ENCODE measurements at regions not wholly inside any gene's neighbourhood (a gene's known extent, or its start where the extent isn't known, plus 50 kb on each side); places are given as distances from the start of the nearest gene placed in this dataset.

DNA sequence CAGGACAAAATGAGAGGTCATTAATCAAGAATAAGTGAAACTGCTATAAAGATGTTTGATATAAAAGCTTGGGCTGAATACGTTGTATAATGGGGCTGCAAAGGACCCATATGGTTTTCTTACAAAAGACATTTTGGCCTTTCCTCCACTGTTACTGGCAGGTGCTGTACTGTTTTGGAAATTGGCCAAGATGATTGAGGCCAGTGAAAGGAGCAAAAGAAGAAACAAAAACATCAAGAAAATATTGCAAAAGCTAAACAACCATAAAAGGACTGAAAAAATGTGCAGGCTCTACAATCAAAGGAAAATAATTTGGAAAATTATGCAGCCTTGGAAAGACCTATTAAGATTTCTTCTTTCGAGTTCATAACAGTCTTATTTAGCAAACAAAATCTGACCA, 222.2 kb upstream of the PPP1R2C start:
- no peak for DNase-seq (ENCODE audit: low read depth, low spot score)
- H3K4me1 ChIP-seq (ENCODE audit: insufficient read depth, insufficient read length) = no peaks in the 10 kb centered on the region
- no peak overlapping the region for H3K4me3 ChIP-seq (ENCODE audit: insufficient read length, low read depth)

DNA sequence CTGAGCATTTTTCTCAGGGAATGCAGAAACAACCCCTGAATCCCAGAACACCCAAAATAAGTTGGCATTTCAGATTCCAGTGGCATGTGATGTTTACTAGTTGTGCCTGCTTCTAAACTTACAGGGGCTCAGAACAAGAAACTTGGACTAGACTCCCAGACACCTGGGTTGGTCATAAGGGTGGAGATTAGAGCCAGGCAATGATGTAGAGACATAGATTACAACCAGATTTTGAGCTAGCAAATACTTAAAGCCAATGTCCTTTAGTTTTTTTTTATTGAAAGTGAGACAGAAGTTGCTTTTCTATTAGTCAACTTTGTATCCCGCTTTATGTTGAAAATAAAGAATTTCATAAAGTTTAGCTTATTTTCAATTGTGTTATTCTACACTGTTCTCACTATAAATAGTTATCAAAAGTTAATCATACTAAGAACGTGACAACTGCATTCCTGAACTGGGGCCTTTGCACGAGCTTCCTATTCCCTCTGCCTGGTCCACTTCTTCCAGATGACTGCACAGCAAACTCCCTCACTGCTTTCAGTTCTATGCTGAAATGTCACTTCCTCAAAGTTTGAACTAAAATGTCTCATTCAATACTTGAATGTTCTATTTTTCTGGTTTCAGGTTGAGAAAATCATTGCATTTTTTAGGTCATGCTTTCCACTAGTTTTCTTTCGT, 224.7 kb upstream of the PPP1R2C start:
- no peaks in the 10 kb centered on the region for H3K27me3 ChIP-seq (ENCODE audit: insufficient read depth, insufficient read length)
- peaks cover 7% of the 10 kb centered on the region; the same call in 1 of the 2 replicates for H3K9me3 ChIP-seq (ENCODE audit: insufficient read depth, low read length)
- no peak for DNase-seq (ENCODE audit: low read depth, low spot score)

More for the DNA sequence above, 222.2 kb upstream of the PPP1R2C start:
- TF ChIP-seq ZNF274 (IDR thresholded peaks at IDR 0.05; ENCODE audit: low read depth, low read length) (no peak), YY1 (IDR thresholded peaks at IDR 0.05; ENCODE audit: insufficient read depth, insufficient read length) (no peak)
- Histone ChIP-seq H3K9ac (ENCODE audit: insufficient read length, low read depth) (no peak overlapping the region), H3K9me3 (ENCODE audit: insufficient read depth, low read length) (no peaks in the 10 kb centered on the region), H3K27me3 (ENCODE audit: insufficient read depth, insufficient read length) (no peaks in the 10 kb centered on the region), H3K36me3 (ENCODE audit: insufficient read depth, insufficient read length, low read length) (no peaks in the 10 kb centered on the region)

GRCh38 chrX:43003204-43003565, 225.2 kb upstream of the PPP1R2C start:
- Histone ChIP-seq H3K9ac (ENCODE audit: insufficient read length, low read depth) (no peak overlapping the region), H3K27me3 (ENCODE audit: insufficient read depth, insufficient read length) (no peaks in the 10 kb centered on the region)

More for the DNA sequence above, 224.7 kb upstream of the PPP1R2C start:
- Histone ChIP-seq H3K36me3 (ENCODE audit: insufficient read depth, insufficient read length, low read length) (no peaks in the 10 kb centered on the region), H3K4me3 (ENCODE audit: insufficient read length, low read depth) (no peak overlapping the region), H3K4me1 (ENCODE audit: insufficient read depth, insufficient read length) (no peaks in the 10 kb centered on the region), H3K9ac (ENCODE audit: insufficient read length, low read depth) (no peak overlapping the region)
- TF ChIP-seq YY1 (IDR thresholded peaks at IDR 0.05; ENCODE audit: insufficient read depth, insufficient read length) (no peak), SUZ12 (IDR thresholded peaks at IDR 0.05; ENCODE audit: extremely low read depth, insufficient read depth, insufficient read length) (no peak), ZNF274 (IDR thresholded peaks at IDR 0.05; ENCODE audit: low read depth, low read length) (no peak)

DNA sequence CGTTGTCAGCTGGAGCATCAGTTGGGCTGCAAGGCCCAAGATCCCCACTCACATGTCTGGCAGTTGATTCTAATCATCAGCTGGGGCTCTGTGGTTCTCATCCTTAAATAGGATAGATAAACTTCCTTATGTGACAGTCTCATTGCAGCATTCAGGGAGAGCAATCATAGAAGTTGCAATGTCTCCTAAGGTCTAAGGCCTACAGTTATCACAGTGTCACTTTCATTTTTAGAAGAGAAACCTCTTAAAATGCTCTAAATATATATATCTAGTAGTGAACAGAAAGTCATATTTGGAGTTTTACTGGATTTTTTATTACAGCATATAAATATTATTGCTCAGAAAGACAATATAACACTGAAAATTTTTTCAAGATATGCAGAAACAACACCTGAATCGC, 226.0 kb upstream of the PPP1R2C start:
- no peak for TF ChIP-seq SUZ12 (IDR thresholded peaks at IDR 0.05; ENCODE audit: extremely low read depth, insufficient read depth, insufficient read length)
- no peak for TF ChIP-seq YY1 (IDR thresholded peaks at IDR 0.05; ENCODE audit: insufficient read depth, insufficient read length)
- no peak for TF ChIP-seq ZNF274 (IDR thresholded peaks at IDR 0.05; ENCODE audit: low read depth, low read length)
- DNase-seq (ENCODE audit: low read depth, low spot score) = no peak
- no peak overlapping the region for H3K4me3 ChIP-seq (ENCODE audit: insufficient read length, low read depth)
- no peak overlapping the region for H3K9ac ChIP-seq (ENCODE audit: insufficient read length, low read depth)
- no peaks in the 10 kb centered on the region for H3K36me3 ChIP-seq (ENCODE audit: insufficient read depth, insufficient read length, low read length)
- H3K27me3 ChIP-seq (ENCODE audit: insufficient read depth, insufficient read length) = no peaks in the 10 kb centered on the region
- H3K9me3 ChIP-seq (ENCODE audit: insufficient read depth, low read length) = peaks cover 14% of the 10 kb centered on the region; the same call in 1 of the 2 replicates
- H3K4me1 ChIP-seq (ENCODE audit: insufficient read depth, insufficient read length) = no peaks in the 10 kb centered on the region

More at GRCh38 chrX:43003204-43003565, 225.2 kb upstream of the PPP1R2C start:
- no peak for DNase-seq (ENCODE audit: low read depth, low spot score)
- H3K4me3 ChIP-seq (ENCODE audit: insufficient read length, low read depth) = no peak overlapping the region
- peaks cover 7% of the 10 kb centered on the region; the same call in 1 of the 2 replicates for H3K9me3 ChIP-seq (ENCODE audit: insufficient read depth, low read length)
- no peaks in the 10 kb centered on the region for H3K36me3 ChIP-seq (ENCODE audit: insufficient read depth, insufficient read length, low read length)
- no peak for TF ChIP-seq YY1 (IDR thresholded peaks at IDR 0.05; ENCODE audit: insufficient read depth, insufficient read length)
- no peak for TF ChIP-seq ZNF274 (IDR thresholded peaks at IDR 0.05; ENCODE audit: low read depth, low read length)
- TF ChIP-seq SUZ12 (IDR thresholded peaks at IDR 0.05; ENCODE audit: extremely low read depth, insufficient read depth, insufficient read length) = no peak
- no peaks in the 10 kb centered on the region for H3K4me1 ChIP-seq (ENCODE audit: insufficient read depth, insufficient read length)

- TF ChIP-seq YY1 (IDR thresholded peaks at IDR 0.05; ENCODE audit: insufficient read depth, insufficient read length) (no peak), ZNF274 (IDR thresholded peaks at IDR 0.05; ENCODE audit: low read depth, low read length) (no peak), SUZ12 (IDR thresholded peaks at IDR 0.05; ENCODE audit: extremely low read depth, insufficient read depth, insufficient read length) (no peak)
- DNase-seq (ENCODE audit: low read depth, low spot score) = peak; percentile 11
- Histone ChIP-seq H3K27me3 (ENCODE audit: insufficient read depth, insufficient read length) (no peaks in the 10 kb centered on the region), H3K4me1 (ENCODE audit: insufficient read depth, insufficient read length) (no peaks in the 10 kb centered on the region), H3K4me3 (ENCODE audit: insufficient read length, low read depth) (no peak overlapping the region), H3K36me3 (ENCODE audit: insufficient read depth, insufficient read length, low read length) (no peaks in the 10 kb centered on the region), H3K9ac (ENCODE audit: insufficient read length, low read depth) (no peak overlapping the region), H3K9me3 (ENCODE audit: insufficient read depth, low read length) (peaks cover 23% of the 10 kb centered on the region)
These were observed 227.6 kb upstream of the PPP1R2C start for GRCh38 chrX:43005561-43005960.

- Histone ChIP-seq H3K4me1 (ENCODE audit: insufficient read depth, insufficient read length) (no peaks in the 10 kb centered on the region), H3K9me3 (ENCODE audit: insufficient read depth, low read length) (peaks cover 24% of the 10 kb centered on the region), H3K4me3 (ENCODE audit: insufficient read length, low read depth) (no peak overlapping the region), H3K9ac (ENCODE audit: insufficient read length, low read depth) (no peak overlapping the region), H3K36me3 (ENCODE audit: insufficient read depth, insufficient read length, low read length) (no peaks in the 10 kb centered on the region), H3K27me3 (ENCODE audit: insufficient read depth, insufficient read length) (no peaks in the 10 kb centered on the region)
- TF ChIP-seq SUZ12 (IDR thresholded peaks at IDR 0.05; ENCODE audit: extremely low read depth, insufficient read depth, insufficient read length) = no peak
- no peak for TF ChIP-seq YY1 (IDR thresholded peaks at IDR 0.05; ENCODE audit: insufficient read depth, insufficient read length)
- TF ChIP-seq ZNF274 (IDR thresholded peaks at IDR 0.05; ENCODE audit: low read depth, low read length) = no peak
- DNase-seq (ENCODE audit: low read depth, low spot score) = no peak
These were observed 230.4 kb upstream of the PPP1R2C start for GRCh38 chrX:43008356-43008755.

DNA sequence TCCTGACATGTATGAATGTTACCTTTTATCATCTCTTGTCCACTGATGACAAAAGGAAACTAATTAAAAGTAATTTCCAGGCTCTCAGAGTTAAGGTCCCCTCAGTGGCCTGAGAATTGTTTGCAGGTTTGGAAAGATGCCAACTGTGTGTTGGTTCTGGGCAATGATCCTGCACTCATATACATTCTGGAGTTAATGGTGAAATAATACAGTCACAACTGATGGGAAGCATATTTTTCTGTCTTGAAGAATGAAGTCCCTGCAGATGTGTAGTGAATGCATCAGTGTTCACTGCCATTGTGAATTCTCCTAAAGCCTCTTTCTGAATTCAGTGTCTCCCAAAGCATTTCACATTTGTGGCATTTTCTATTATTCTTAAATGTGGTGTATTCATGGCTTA, 238.1 kb upstream of the PPP1R2C start:
- Histone ChIP-seq H3K36me3 (ENCODE audit: insufficient read depth, insufficient read length, low read length) (no peaks in the 10 kb centered on the region), H3K4me1 (ENCODE audit: insufficient read depth, insufficient read length) (no peaks in the 10 kb centered on the region), H3K27me3 (ENCODE audit: insufficient read depth, insufficient read length) (no peaks in the 10 kb centered on the region), H3K9me3 (ENCODE audit: insufficient read depth, low read length) (peaks cover 9% of the 10 kb centered on the region; the same call in 1 of the 2 replicates), H3K4me3 (ENCODE audit: insufficient read length, low read depth) (no peak overlapping the region), H3K9ac (ENCODE audit: insufficient read length, low read depth) (no peak overlapping the region)
- no peak for DNase-seq (ENCODE audit: low read depth, low spot score)
- no peak for TF ChIP-seq SUZ12 (IDR thresholded peaks at IDR 0.05; ENCODE audit: extremely low read depth, insufficient read depth, insufficient read length)
- TF ChIP-seq YY1 (IDR thresholded peaks at IDR 0.05; ENCODE audit: insufficient read depth, insufficient read length) = no peak
- no peak for TF ChIP-seq ZNF274 (IDR thresholded peaks at IDR 0.05; ENCODE audit: low read depth, low read length)

Measured in NT2/D1 (cell line).